Stimulated activated CD8-positive, alpha-beta memory T cell treated with anti-CD3 and anti-CD28 coated beads, Interleukin-7, amount 100 ng/mL, for 1 hour (primary cell): ENCODE measurements at regions not wholly inside any gene's neighbourhood (a gene's known extent, or its start where the extent isn't known, plus 50 kb on each side); places are given as distances from the start of the nearest gene placed in this dataset.
"Not testable (repeated sequence)": the region's sequence is repeated elsewhere in the genome, so short reads cannot be mapped to it uniquely, and the experiment has no call there.

Experiments
- DNase-seq, 2 donors: peaks; one replicate each; pipeline ENCODE4 v3.0.0-alpha.2; 2020; ENCODE audit warnings: low read depth in 2 of 2

GRCh38 chr4:19522966-19523365, 728.7 kb upstream of the SLIT2 start:
- no peak for DNase-seq

DNA sequence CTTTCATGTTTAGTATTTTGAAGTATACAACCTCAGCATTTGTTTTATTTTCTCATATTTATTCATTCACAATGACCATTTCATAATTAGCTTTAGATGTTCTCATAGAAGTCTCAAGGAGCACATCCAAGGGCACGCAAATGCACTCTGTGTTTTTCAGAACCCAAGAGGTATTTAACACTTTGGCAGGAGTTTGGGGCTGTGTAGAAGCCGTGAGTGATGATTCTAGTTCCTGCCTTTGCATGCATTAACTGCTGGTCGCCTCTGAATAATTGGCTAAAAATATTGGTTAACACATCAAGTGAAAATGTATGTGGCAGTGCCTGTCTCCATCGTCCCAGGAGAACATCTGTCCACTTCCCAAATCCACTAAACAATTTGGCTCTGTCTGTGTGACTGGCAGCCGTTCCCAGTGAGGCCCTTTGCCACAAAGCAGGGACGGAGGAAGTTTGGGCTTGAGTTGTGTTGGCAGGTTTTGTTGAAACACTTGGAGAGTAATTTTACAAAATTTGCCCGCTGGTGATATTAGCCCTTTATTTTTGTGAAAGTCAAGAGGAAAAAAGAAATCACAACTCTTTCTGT, 730.7 kb upstream of the SLIT2 start:
- DNase-seq: no peak

DNA sequence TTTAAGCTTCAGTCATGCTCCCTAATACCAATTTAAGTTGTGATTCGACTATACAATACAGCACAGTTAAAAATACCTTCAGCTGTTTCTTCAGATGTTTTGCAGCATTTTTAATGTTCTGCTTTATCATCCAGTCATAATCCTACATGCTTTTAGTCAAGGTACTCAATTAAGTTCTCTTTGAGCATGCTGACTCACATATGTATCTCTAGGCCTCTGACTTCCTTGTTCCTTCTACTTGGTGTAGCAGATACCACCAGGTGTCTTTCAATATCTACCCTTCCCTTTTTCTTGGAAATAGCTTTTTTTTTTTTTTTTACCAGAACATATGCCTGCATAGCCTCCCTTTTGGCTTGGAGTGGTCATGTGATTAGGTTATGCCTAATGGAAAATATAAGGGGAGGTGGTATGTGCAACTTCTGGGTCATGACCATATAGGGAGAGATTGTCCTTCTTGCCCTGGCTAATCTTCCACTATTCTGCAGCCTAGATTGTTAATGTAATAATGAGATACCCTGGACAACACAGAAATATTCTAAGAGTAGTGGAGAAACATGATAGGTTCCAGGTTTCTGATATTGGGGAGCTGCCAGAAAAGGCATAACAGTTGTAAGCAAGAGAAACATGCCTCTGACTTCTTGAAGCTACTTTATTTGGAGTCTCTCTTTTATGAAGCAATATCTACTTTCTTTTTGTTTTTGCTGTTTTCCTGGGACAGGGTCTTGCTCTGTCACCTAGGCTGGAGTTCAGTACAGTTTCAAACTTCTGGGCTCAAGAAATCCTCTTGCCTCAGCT, 737.2 kb upstream of the SLIT2 start:
- no peak for DNase-seq

DNA sequence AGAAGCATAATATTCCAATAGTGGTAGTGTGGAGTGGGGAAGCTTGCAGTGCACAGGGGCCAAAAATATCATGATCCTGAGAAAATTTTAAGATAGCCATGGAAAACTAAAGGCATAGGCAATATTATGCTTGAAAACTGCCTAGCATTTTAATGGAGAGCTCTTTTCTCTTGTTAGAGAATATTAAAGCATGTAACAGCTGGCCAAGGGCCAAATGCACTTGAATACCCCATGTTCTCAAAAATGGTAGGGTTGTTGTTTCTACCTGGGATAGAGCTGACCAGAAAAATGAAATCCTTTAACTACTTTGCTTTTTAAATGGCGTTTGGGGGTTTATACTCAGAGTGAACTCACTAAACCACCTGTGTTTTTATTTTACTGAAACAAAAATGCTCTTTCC, 739.6 kb upstream of the SLIT2 start:
- DNase-seq: no peak

GRCh38 chr4:19510993-19511392, 740.7 kb upstream of the SLIT2 start:
- no peak for DNase-seq

GRCh38 chr4:19508442-19508841, 743.3 kb upstream of the SLIT2 start:
- no peak for DNase-seq

DNA sequence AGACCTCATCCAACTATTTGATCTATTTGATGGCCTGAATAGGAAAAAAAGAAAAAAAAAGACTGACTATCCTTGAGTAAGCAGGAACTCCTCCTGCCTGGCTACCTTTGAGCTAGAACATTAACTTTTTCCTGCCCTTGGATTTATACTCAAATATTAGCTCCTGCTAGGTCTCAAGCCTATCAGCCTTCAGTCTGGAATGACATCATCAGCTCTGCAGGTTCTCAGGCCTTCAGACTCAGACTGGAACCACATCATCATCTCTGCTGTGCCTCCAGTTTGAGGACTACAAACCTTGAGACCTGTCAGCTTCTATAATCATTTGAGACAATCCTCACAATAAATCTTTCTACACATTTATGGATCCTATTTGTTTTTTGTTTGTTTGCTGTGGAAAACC, 754.0 kb upstream of the SLIT2 start:
- no peak for DNase-seq

DNA sequence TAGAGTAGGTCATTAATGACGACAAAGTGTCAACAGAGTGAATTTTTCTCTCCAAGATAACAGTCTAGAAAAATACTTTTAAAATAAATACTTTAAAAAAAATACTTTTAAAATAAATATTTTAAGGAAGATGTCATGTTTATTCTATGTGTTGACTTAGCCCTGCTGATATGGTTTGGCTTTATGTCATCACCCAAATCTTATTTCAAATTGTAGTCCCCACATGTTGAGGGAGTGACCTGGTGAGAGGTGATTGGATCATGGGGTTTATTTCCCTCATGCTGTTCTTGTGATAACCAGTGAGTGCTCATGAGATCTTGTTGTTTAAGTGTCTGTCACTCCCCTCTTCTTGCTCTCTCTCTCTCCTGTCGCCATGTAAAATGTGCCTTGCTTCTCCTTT, 754.9 kb upstream of the SLIT2 start:
- no peak for DNase-seq

- DNase-seq: no peak
These were observed 756.7 kb upstream of the SLIT2 start for GRCh38 chr4:19494961-19495360.

DNA sequence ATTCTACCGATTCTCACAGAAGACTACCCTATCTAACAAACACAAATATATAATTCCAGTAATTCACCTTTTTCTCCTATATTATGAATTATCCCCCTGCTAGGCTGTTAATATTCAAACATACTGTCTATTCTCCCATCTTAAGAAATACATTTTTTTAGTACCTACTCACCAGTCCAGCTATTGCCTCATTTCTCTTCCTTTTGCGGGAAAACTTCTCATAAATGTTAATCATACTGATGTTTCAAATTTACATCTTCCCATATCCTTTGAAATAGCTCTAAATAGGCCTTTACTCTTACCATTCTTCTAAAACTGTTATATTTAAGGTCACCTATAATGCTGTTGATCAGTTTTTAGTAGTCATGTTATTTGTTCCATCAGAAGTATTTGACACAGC, 759.1 kb upstream of the SLIT2 start:
- no peak for DNase-seq

DNA sequence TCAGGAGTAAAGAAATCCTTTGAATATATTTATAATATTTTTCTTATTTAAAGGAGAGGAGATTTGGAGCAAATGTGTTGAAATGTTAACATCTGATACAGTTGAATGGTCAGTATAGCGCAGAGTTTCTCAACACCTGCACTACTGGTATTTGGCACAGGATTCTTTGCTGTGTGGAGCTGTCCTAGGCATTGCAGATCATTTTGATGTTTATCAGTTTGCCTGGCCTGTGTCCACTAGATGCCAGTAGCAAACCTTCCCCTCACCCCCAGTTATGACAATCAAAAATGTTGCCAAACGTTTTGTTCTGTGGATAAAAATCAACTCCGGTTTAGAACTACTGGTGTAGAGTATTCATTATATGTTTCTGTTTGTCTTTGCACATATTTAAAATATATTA, 765.3 kb upstream of the SLIT2 start:
- DNase-seq: no peak

DNA sequence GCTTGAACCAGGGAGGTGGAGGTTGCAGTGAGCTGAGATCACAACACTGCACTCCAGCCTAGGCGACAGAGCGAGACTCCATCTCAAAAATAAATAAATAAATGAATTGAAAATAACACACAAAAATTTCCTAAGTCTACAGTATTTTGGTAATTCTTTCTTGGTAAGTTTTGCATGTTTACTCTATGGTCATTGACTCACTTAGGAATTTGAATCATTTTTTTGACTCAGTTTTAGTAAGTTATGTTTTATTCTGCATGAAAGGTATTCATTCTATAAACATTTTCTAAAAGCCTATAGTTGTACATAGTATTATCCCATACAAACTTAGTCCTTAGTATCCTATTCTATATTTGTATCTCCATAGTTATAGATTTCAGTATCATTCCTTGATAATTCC, 772.9 kb upstream of the SLIT2 start:
- no peak for DNase-seq

- no peak for DNase-seq
These were observed 778.1 kb upstream of the SLIT2 start for GRCh38 chr4:19473569-19473968.

DNA sequence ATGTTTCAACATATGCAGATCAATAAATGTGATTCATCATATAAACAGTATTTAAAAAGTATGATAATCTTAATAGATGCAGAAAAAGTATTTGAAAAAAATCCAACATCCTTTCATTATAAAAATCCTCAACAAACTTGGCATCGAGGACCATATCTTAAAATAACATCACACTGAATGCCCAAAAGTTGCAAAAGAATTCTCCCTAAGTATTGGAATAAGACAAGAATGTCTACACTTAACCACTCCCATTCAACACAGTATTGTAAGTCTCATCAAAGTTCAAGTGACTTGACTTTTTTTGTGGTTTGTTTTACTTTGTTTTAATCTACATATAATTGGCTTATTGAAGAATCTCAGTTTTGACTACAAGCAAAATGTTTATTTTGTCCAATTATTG, 779.0 kb upstream of the SLIT2 start:
- DNase-seq: no peak

GRCh38 chr4:19470001-19470400, 781.7 kb upstream of the SLIT2 start:
- DNase-seq: not testable (repeated sequence)

DNA sequence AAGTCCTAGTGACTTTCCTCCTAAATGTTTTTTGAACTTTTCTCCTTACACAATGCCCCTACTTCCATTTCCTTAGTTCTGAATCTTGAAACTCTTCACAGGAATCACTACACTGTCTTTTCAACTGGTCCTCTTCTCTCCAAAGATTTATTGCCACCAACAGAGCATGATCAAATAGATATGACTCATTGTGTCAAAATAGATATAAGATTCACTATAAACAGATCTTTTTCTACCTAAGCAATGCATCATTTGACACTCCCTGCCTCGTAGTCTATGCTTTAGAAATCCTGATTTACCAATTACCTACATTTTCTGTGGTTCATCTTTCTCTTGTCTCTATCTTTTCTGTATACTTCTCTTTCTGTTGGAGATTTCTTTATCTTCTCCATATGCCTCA, 789.6 kb upstream of the SLIT2 start:
- DNase-seq: no peak

- no peak for DNase-seq
These were observed 795.7 kb upstream of the SLIT2 start for GRCh38 chr4:19455850-19456602.

DNA sequence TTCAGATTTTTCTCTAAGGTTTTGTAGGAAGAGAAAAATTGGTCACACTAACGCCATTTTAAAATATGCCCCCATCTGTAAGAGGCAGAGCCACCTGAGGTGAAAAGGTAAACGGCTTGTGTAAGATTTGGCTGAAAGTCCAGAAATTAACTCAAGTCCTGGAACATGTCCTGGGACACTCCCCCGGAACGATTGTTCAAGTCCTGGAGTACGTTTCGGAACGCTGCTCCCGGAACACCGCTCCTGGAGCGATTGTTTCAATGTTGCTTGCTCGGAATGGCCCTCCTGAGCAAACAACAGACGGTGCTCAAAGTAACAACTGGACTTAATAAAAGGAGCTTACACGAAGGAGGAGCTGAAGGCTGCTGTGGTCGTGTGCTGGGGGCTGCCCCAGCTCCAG, 796.5 kb upstream of the SLIT2 start:
- no peak for DNase-seq

GRCh38 chr4:19438233-19438632, 813.5 kb upstream of the SLIT2 start:
- no peak for DNase-seq

GRCh38 chr4:19437008-19437407, 814.7 kb upstream of the SLIT2 start:
- no peak for DNase-seq

DNA sequence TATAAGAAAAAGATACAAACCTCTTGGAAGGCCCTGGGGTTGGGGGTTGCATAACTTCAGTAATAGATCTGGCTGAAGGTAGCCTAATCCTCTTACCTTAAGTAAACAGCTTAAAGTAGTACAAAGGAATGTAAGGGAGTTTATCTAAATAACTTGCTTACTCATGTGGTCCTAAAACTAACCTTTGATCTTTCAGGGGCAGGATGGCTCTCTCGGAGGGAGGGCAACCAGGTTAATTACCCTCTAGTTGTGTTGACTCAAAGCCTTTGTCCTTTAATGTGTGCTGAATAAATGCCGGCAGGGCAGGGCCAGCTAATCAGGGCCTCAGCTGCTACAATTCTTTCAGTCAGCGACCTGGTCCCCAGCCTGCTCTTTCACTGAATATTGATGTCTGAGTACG, 822.0 kb upstream of the SLIT2 start:
- DNase-seq: no peak

DNA sequence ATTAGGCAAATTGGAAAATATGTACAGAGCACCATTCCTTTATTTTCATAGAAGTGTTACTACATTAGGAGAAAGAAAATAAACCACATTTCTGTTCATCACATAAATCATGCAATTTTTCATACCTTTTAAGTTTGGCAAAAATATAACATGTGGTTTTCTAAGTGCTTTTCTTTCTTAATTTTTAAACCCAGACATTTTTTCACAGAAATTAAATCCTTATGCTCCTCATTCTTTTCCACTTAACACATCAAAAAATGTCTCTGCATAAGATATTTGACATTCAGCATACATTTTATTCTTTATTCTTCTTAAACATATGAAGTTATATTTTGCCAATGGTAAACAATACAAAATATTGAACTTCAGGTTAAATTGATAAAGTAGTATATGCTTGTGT, 826.6 kb upstream of the SLIT2 start:
- DNase-seq: no peak

GRCh38 chr4:19417256-19417655, 834.4 kb upstream of the SLIT2 start:
- DNase-seq: no peak
